ENCODE measurements at regions not wholly inside any gene's neighbourhood (a gene's known extent, or its start where the extent isn't known, plus 50 kb on each side); places are given as distances from the start of the nearest gene placed in this dataset.
"Not testable (repeated sequence)": the region's sequence is repeated elsewhere in the genome, so short reads cannot be mapped to it uniquely, and the experiment has no call there.

DNA sequence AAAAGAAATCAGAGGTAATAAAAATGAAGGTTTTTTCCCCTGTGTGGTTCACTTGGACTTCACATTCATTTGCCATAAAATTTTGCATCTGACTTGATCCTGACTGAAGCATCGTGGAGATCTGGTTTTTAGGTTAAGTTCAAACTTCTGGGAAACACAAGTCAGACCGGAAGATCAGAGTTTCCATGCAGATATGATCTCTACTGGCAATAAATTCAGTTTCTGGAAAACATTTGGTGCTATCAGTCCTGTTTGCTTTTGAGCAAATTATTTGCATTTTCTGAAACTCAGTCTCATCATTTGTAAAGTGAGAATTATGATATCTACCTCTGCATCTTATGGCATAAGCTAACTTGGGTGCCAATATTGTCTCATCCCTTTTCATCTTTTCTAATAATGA, 81.3 kb upstream of the KCNMA1 start (continued):
- TF ChIP-seq, protein P1, sequence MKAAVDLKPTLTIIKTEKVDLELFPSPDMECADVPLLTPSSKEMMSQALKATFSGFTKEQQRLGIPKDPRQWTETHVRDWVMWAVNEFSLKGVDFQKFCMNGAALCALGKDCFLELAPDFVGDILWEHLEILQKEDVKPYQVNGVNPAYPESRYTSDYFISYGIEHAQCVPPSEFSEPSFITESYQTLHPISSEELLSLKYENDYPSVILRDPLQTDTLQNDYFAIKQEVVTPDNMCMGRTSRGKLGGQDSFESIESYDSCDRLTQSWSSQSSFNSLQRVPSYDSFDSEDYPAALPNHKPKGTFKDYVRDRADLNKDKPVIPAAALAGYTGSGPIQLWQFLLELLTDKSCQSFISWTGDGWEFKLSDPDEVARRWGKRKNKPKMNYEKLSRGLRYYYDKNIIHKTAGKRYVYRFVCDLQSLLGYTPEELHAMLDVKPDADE (IDR thresholded peaks at IDR 0.05): no peak
- TF ChIP-seq ZNF114 (CRISPR knock-in tag; IDR thresholded peaks at IDR 0.05) (no peak), NANOG (IDR thresholded peaks at IDR 0.05; ENCODE audit: borderline replicate concordance) (no peak)
- TF ChIP-seq, protein P2, sequence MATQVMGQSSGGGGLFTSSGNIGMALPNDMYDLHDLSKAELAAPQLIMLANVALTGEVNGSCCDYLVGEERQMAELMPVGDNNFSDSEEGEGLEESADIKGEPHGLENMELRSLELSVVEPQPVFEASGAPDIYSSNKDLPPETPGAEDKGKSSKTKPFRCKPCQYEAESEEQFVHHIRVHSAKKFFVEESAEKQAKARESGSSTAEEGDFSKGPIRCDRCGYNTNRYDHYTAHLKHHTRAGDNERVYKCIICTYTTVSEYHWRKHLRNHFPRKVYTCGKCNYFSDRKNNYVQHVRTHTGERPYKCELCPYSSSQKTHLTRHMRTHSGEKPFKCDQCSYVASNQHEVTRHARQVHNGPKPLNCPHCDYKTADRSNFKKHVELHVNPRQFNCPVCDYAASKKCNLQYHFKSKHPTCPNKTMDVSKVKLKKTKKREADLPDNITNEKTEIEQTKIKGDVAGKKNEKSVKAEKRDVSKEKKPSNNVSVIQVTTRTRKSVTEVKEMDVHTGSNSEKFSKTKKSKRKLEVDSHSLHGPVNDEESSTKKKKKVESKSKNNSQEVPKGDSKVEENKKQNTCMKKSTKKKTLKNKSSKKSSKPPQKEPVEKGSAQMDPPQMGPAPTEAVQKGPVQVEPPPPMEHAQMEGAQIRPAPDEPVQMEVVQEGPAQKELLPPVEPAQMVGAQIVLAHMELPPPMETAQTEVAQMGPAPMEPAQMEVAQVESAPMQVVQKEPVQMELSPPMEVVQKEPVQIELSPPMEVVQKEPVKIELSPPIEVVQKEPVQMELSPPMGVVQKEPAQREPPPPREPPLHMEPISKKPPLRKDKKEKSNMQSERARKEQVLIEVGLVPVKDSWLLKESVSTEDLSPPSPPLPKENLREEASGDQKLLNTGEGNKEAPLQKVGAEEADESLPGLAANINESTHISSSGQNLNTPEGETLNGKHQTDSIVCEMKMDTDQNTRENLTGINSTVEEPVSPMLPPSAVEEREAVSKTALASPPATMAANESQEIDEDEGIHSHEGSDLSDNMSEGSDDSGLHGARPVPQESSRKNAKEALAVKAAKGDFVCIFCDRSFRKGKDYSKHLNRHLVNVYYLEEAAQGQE (IDR thresholded peaks at IDR 0.05; ENCODE audit: unreplicated experiment): no peak

DNA sequence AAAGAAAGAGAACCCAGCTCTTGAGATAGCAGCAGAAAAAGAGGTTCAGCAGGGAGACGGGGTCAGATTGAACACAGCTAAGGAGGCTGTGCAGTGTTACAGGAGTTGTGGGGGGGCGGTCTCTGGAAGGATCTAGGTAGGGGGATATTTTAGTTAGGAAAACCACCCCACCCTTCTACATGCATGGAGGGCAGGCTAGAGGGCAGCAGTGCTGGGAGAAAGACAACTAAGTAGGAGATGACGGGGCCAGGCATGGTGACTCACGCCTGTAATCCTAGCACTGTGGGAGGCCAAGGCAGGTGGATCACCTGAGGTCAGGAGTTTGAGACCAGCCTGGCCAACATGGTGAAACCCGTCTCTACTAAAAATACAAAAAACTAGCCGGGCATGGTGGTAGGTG, 80.7 kb upstream of the KCNMA1 start:
- not testable (repeated sequence) for H3K4me3 ChIP-seq; H3K4me1 ChIP-seq (ENCODE audit: insufficient read depth); DNase-seq (ENCODE audit: low spot score); H3K9me3 Mint-ChIP-seq; H3K27me3 ChIP-seq (ENCODE audit: insufficient read depth); H4K20me1 ChIP-seq (replicated peaks; ENCODE audit: insufficient read depth); H3K9me2 ChIP-seq (ENCODE audit: insufficient read depth); H3K36me3 Mint-ChIP-seq (ENCODE audit: low read depth); H3K4me2 ChIP-seq; H3K79me2 ChIP-seq (replicated peaks; ENCODE audit: insufficient read depth); H3K27ac ChIP-seq (ENCODE audit: low read depth); H3K27ac Mint-ChIP-seq; H3K36me3 ChIP-seq (ENCODE audit: insufficient read depth); H3K4me3 Mint-ChIP-seq; H3F3A ChIP-seq (replicated peaks; ENCODE audit: low read depth); ATAC-seq; H2AFZ ChIP-seq
- Mint-ChIP-seq H3K4me1 (peaks cover 25% of the 10 kb centered on the region; the same call in 2 of the 3 replicates), H3K27me3 (ENCODE audit: insufficient read depth, low read depth, poor library complexity) (peaks cover 10% of the 10 kb centered on the region)

DNA sequence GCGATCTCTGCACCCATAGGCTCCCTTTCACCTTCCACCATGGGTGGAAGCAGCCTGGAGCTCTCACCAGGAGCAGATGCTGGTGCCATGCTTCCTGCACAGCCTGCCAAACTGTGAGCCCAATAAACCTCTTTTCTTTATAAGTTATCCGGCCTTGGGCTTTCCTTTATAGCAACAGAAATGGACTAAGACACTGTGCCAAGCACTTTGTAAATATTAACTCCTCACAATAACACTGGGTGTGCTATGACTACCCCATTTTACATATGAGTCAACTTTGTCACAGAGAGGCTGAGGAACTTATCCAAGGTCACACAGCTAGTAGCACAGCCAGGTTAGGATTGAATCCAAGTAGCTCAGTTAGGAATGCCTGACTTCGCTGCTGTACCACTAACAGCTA, 79.7 kb upstream of the KCNMA1 start:
- Histone ChIP-seq H4K20me1 (replicated peaks; ENCODE audit: insufficient read depth) (no peaks in the 10 kb centered on the region), H2AFZ (peak overlapping the region; percentile 63; the same call in 1 of the 2 replicates), H3F3A (replicated peaks; ENCODE audit: low read depth) (no peaks in the 10 kb centered on the region; the same call in 1 of the 2 replicates), H3K4me2 (no peak overlapping the region), H3K79me2 (replicated peaks; ENCODE audit: insufficient read depth) (no peaks in the 10 kb centered on the region), H3K27ac (ENCODE audit: low read depth) (no peak overlapping the region), H3K27me3 (ENCODE audit: insufficient read depth) (no peaks in the 10 kb centered on the region), H3K4me3 (no peak overlapping the region), H3K9me2 (ENCODE audit: insufficient read depth) (no peaks in the 10 kb centered on the region; the same call in 1 of the 2 replicates), H3K36me3 (ENCODE audit: insufficient read depth) (no peaks in the 10 kb centered on the region; the same call in 1 of the 2 replicates), H3K4me1 (ENCODE audit: insufficient read depth) (peaks cover 16% of the 10 kb centered on the region)
- Mint-ChIP-seq H3K4me1 (peaks cover 25% of the 10 kb centered on the region; the same call in 2 of the 3 replicates), H3K9me3 (no peaks in the 10 kb centered on the region), H3K36me3 (ENCODE audit: low read depth) (no peaks in the 10 kb centered on the region), H3K4me3 (no peak overlapping the region), H3K27me3 (ENCODE audit: insufficient read depth, low read depth, poor library complexity) (peaks cover 10% of the 10 kb centered on the region), H3K27ac (no peak overlapping the region)
- no peak for DNase-seq (ENCODE audit: low spot score)
- ATAC-seq: no peak
- TF ChIP-seq NANOG (IDR thresholded peaks at IDR 0.05; ENCODE audit: borderline replicate concordance) (no peak), EZH2phosphoT487 (IDR thresholded peaks at IDR 0.05; ENCODE audit: unreplicated experiment) (no peak), CTCF (conservative IDR thresholded peaks at IDR 0.05; ENCODE audit: low read depth in 2 of 2) (no peak), JUNB (IDR thresholded peaks at IDR 0.05; ENCODE audit: unreplicated experiment) (no peak), STAT1 (IDR thresholded peaks at IDR 0.05; ENCODE audit: unreplicated experiment) (no peak)
- TF ChIP-seq, protein P2 (IDR thresholded peaks at IDR 0.05; ENCODE audit: unreplicated experiment): no peak
- TF ChIP-seq, protein P1 (IDR thresholded peaks at IDR 0.05): no peak

Data from GM23338 (cell line).